KMS-11 (cell line): ENCODE measurements at regions not wholly inside any gene's neighbourhood (a gene's known extent, or its start where the extent isn't known, plus 50 kb on each side); places are given as distances from the start of the nearest gene placed in this dataset.

Experiments used
- H2AFZ ChIP-seq: fragments of 200-600 bp; sonication (generic); 2 replicates; pipeline ENCODE4 v1.6.1; 2016; ENCODE audit warnings: antibody characterized with exemption, mixed run types, low read depth
- H3K27ac ChIP-seq: fragments of 200-600 bp; sonication (generic); 2 replicates; pipeline ENCODE4 v1.6.1; 2016; ENCODE audit warnings: mild to moderate bottlenecking, mixed run types
- H3K27me3 ChIP-seq: fragments of 200-600 bp; sonication (generic); 2 replicates; pipeline ENCODE4 v1.6.1; 2017; ENCODE audit warnings: mild to moderate bottlenecking, low read depth, mixed run types, moderate library complexity; ENCODE audit not compliant: insufficient read depth
- H3K36me3 ChIP-seq: fragments of 200-600 bp; sonication (generic); 2 replicates; pipeline ENCODE4 v1.6.1; 2017; ENCODE audit warnings: mild to moderate bottlenecking, mixed run types; ENCODE audit not compliant: insufficient read depth
- H3K4me1 ChIP-seq: fragments of 200-600 bp; sonication (generic); 2 replicates; pipeline ENCODE4 v1.6.1; 2016; ENCODE audit warnings: mild to moderate bottlenecking, low read depth, mixed run types; ENCODE audit not compliant: poor library complexity, severe bottlenecking
- H3K4me2 ChIP-seq: fragments of 200-600 bp; sonication (generic); 2 replicates; pipeline ENCODE4 v1.7.0; 2016; ENCODE audit warnings: mild to moderate bottlenecking, mixed run types
- H3K4me3 ChIP-seq: fragments of 200-600 bp; sonication (generic); IDR thresholded peaks from 2 replicates; pipeline ENCODE4 v1.6.1; 2017; ENCODE audit warnings: low read depth, low read length, mixed read lengths; ENCODE audit not compliant: insufficient read depth
- H3K79me2 ChIP-seq: fragments of 200-600 bp; sonication (generic); 2 replicates; pipeline ENCODE4 v1.6.1; 2016; ENCODE audit warnings: low read depth, mixed run types; ENCODE audit not compliant: insufficient read depth
- H3K9ac ChIP-seq: fragments of 200-600 bp; sonication (generic); 2 replicates; pipeline ENCODE4 v1.6.1; 2016; ENCODE audit warnings: mild to moderate bottlenecking, mixed run types
- H4K20me1 ChIP-seq: fragments of 200-600 bp; sonication (generic); 2 replicates; pipeline ENCODE4 v1.6.1; 2016; ENCODE audit warnings: mild to moderate bottlenecking, mixed run types; ENCODE audit not compliant: insufficient read depth
- CTCF ChIP-seq: fragments of 200-600 bp; sonication (generic); conservative IDR thresholded peaks from 2 replicates; pipeline ENCODE4 v1.6.1; 2017; ENCODE audit warnings: low read depth, mild to moderate bottlenecking, antibody characterized with exemption, low read length, moderate library complexity, mixed read lengths

- Histone ChIP-seq H3K4me1 (no peaks in the 10 kb centered on the region), H4K20me1 (no peaks in the 10 kb centered on the region), H3K9ac (no peak overlapping the region), H2AFZ (no peak overlapping the region), H3K79me2 (no peaks in the 10 kb centered on the region), H3K4me2 (no peak overlapping the region), H3K4me3 (no peak overlapping the region), H3K27ac (no peak overlapping the region), H3K27me3 (no peaks in the 10 kb centered on the region), H3K36me3 (no peaks in the 10 kb centered on the region)
- TF ChIP-seq CTCF = no peak
Measured at GRCh38 chr1:217211486-217211885, 419.4 kb downstream of the GPATCH2 start.

- Histone ChIP-seq H3K4me2 (no peak overlapping the region), H3K4me3 (no peak overlapping the region), H3K27me3 (no peaks in the 10 kb centered on the region), H3K27ac (no peak overlapping the region), H3K4me1 (no peaks in the 10 kb centered on the region), H3K9ac (no peak overlapping the region), H3K79me2 (no peaks in the 10 kb centered on the region), H4K20me1 (no peaks in the 10 kb centered on the region), H3K36me3 (no peaks in the 10 kb centered on the region), H2AFZ (no peak overlapping the region)
- TF ChIP-seq CTCF = no peak
Measured at GRCh38 chr1:217205578-217205977, 425.3 kb downstream of the GPATCH2 start.

- no peak for TF ChIP-seq CTCF
- Histone ChIP-seq H3K4me2 (no peak overlapping the region), H3K4me3 (no peak overlapping the region), H4K20me1 (no peaks in the 10 kb centered on the region), H3K27ac (no peak overlapping the region), H3K36me3 (no peaks in the 10 kb centered on the region), H2AFZ (no peak overlapping the region), H3K4me1 (no peaks in the 10 kb centered on the region), H3K79me2 (no peaks in the 10 kb centered on the region), H3K9ac (no peak overlapping the region), H3K27me3 (no peaks in the 10 kb centered on the region)
Measured at GRCh38 chr1:217196616-217197015, 434.3 kb downstream of the GPATCH2 start.

- Histone ChIP-seq H3K79me2 (no peaks in the 10 kb centered on the region), H3K9ac (no peak overlapping the region), H3K36me3 (no peaks in the 10 kb centered on the region), H2AFZ (no peak overlapping the region), H3K4me1 (peaks cover 8% of the 10 kb centered on the region), H3K4me3 (no peak overlapping the region), H3K27ac (no peak overlapping the region), H4K20me1 (no peaks in the 10 kb centered on the region), H3K4me2 (no peak overlapping the region), H3K27me3 (no peaks in the 10 kb centered on the region)
- TF ChIP-seq CTCF = no peak
Measured at GRCh38 chr1:217193151-217193550, 437.7 kb downstream of the GPATCH2 start.
